Neutrophil (primary cell): ENCODE measurements at regions not wholly inside any gene's neighbourhood (a gene's known extent, or its start where the extent isn't known, plus 50 kb on each side); places are given as distances from the start of the nearest gene placed in this dataset.

ENCODE experiments used
- H3K27ac ChIP-seq: fragments of 200-600 bp; sonication (generic); 2 replicates; pipeline ENCODE4 v1.5.1; 2016; ENCODE audit warnings: mild to moderate bottlenecking, moderate library complexity
- H3K27me3 ChIP-seq: fragments of 200-600 bp; sonication (generic); 2 replicates; pipeline ENCODE4 v1.6.0; 2016; ENCODE audit warnings: mild to moderate bottlenecking
- H3K36me3 ChIP-seq: fragments of 200-600 bp; sonication (generic); 2 replicates; pipeline ENCODE4 v1.5.1; 2017
- H3K4me1 ChIP-seq, 2 experiments: fragments of 200-600 bp in 1 of 2; sonication (generic) in 1 of 2; 1 replicate in 1 of 2; 2 replicates in 1 of 2; pipeline versions ENCODE4 v1.5.1 to v1.6.1; 2013 to 2016; ENCODE audit warnings: low read depth in 1 of 2, low read length in 1 of 2, mild to moderate bottlenecking in 1 of 2, moderate library complexity in 1 of 2; ENCODE audit not compliant: control insufficient read depth in 1 of 2, insufficient read depth in 1 of 2
- H3K4me3 ChIP-seq, 2 experiments: fragments of 200-600 bp in 1 of 2; sonication (generic) in 1 of 2; 1 replicate in 1 of 2; 2 replicates in 1 of 2; pipeline ENCODE4 v1.5.1; 2013 to 2016; ENCODE audit warnings: low read depth in 1 of 2, low read length in 1 of 2, mild to moderate bottlenecking in 1 of 2, moderate library complexity in 1 of 2
- H3K9me3 ChIP-seq: fragments of 200-600 bp; sonication (generic); 2 replicates; pipeline ENCODE4 v1.5.1; 2016
- TF ChIP-seq, protein P1 (sequence below): fragments of 200-600 bp; sonication (generic); IDR thresholded peaks from 2 replicates; pipeline ENCODE4 v1.5.1; 2016; ENCODE audit warnings: antibody characterized with exemption

DNA sequence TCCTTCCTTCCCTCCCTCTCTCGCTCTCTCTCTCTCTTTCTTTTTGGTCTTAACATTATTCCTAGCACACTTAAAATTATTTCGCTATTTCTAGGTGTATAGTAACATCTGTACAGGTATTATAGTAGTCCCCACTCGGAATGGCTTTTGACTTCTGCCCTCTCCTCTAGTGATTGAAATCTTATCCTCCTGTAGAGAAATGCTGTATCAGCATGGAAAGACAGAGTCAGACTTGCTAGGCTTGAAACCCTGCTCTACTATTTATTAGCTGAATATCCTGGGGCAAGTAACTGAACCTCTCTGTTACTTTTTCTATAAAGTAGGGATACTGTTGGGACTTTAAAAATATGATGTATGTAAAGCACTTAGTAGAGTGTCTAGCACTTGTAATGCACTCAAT is 681.9 kb upstream of the C9orf72 start:
- Histone ChIP-seq H3K4me3 (no peak overlapping the region), H3K27me3 (no peaks in the 10 kb centered on the region), H3K9me3 (no peaks in the 10 kb centered on the region), H3K27ac (no peak overlapping the region), H3K36me3 (no peaks in the 10 kb centered on the region), H3K4me1 (no peaks in the 10 kb centered on the region)
- TF ChIP-seq, protein P1, sequence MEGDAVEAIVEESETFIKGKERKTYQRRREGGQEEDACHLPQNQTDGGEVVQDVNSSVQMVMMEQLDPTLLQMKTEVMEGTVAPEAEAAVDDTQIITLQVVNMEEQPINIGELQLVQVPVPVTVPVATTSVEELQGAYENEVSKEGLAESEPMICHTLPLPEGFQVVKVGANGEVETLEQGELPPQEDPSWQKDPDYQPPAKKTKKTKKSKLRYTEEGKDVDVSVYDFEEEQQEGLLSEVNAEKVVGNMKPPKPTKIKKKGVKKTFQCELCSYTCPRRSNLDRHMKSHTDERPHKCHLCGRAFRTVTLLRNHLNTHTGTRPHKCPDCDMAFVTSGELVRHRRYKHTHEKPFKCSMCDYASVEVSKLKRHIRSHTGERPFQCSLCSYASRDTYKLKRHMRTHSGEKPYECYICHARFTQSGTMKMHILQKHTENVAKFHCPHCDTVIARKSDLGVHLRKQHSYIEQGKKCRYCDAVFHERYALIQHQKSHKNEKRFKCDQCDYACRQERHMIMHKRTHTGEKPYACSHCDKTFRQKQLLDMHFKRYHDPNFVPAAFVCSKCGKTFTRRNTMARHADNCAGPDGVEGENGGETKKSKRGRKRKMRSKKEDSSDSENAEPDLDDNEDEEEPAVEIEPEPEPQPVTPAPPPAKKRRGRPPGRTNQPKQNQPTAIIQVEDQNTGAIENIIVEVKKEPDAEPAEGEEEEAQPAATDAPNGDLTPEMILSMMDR: no peak

DNA sequence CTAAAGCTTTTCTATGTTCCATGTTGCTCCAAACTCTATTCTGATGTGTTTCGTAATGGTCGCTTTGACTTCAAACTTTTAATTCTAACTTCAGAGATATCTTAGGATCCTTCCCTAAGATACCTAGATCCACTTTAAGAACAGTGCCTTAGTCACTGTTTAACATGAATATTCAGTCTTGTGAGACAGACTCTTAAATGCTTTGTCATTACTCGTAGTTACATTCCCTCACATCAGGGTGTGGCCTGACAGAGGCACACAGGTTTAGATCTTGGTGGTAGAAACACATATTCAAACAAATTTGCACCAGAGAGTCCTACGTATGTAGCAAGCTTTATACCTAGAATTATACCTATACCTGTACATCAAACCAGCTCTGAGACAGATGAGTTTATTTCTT is 687.0 kb upstream of the C9orf72 start:
- TF ChIP-seq, protein P1: no peak
- Histone ChIP-seq H3K4me3 (no peak overlapping the region), H3K36me3 (no peaks in the 10 kb centered on the region), H3K27ac (no peak overlapping the region), H3K27me3 (no peaks in the 10 kb centered on the region), H3K4me1 (no peaks in the 10 kb centered on the region), H3K9me3 (no peaks in the 10 kb centered on the region)

DNA sequence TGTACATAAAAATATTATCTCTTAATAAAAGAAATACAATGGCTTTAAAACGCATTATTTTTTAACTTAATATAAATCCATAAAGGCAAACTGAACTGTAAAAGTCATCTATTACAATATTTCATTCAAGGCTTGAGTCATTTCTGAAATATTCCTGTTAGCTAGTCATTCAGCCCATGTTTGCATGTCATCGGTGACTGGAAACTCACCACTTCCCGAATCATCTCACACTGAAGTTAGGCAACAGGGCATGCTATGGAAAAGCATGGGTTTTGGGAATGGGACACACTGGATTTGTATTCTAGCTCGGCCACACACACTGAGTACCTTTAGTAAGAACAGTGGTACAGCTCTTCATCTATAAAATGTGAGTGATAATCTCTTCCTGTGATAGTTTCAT is 691.1 kb upstream of the C9orf72 start:
- Histone ChIP-seq H3K9me3 (no peaks in the 10 kb centered on the region), H3K4me3 (no peak overlapping the region), H3K4me1 (no peaks in the 10 kb centered on the region), H3K27ac (no peak overlapping the region), H3K27me3 (no peaks in the 10 kb centered on the region), H3K36me3 (no peaks in the 10 kb centered on the region)
- TF ChIP-seq, protein P1: no peak

DNA sequence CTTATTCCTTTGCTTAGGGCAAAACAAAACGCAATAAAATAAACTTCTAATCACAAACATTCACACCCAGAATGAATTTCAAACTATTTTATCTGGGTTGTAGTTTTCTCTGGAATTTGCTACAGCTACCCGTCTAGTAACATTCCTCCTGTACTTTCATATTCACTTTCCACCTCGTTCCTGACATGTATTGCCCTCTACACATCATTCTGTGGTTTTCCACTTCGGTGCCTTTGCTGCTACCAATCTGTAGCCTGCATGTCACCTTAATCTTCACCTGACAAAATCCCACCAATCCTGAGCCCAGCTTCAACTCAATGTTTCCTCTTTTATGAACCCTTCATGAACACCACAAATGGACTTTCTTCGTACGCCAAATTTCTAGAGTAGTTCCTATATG is 694.1 kb upstream of the C9orf72 start:
- H3K9me3 ChIP-seq: no peaks in the 10 kb centered on the region
- H3K4me3 ChIP-seq: no peak overlapping the region

DNA sequence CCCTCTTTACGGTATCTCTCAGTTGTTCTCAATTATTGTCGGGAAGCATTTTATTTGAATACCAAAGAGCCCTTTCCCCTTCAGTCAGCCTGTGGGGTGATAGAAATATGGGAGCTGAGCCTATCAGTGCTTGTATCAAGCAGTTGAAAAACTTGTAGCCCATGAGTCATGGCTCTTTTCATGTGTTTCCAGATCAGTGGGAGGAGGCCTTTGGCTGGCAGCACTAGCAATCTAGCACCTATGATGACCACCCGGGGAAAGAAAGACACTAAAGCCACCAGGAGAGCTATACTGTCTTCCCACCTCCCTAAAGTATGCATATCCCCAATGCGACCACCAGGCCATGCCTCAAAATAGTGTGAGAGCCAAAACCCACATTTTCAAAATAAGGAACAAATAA is 696.9 kb upstream of the C9orf72 start:
- Histone ChIP-seq H3K27me3 (no peaks in the 10 kb centered on the region), H3K4me3 (no peak overlapping the region), H3K4me1 (no peaks in the 10 kb centered on the region), H3K27ac (no peak overlapping the region), H3K36me3 (no peaks in the 10 kb centered on the region), H3K9me3 (no peaks in the 10 kb centered on the region)
- TF ChIP-seq, protein P1: no peak

More for the DNA sequence above, 694.1 kb upstream of the C9orf72 start:
- Histone ChIP-seq H3K36me3 (no peaks in the 10 kb centered on the region), H3K27me3 (no peaks in the 10 kb centered on the region), H3K27ac (no peak overlapping the region), H3K4me1 (no peaks in the 10 kb centered on the region)
- TF ChIP-seq, protein P1: no peak

DNA sequence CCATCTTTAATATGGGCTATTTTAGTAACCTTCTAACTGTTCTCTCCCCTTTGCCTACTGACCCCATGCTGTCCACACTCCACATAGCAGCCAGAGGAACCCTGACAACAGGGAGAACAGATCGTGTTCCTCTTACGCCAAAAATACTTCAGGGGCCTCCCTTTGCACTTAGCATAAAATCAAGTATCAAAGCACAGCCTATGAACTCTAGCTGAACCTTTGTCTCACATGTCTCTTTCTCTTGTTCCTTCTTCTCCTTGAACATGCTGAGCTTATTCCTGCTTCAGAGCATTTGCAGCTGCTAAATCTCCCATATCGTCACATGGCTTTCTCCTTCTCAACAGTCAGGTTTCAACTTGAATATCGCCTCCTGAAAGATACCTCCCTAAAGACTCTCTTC is 698.8 kb upstream of the C9orf72 start:
- Histone ChIP-seq H3K4me1 (no peaks in the 10 kb centered on the region), H3K27ac (no peak overlapping the region)

More for the DNA sequence above, 698.8 kb upstream of the C9orf72 start:
- H3K9me3 ChIP-seq: no peaks in the 10 kb centered on the region
- no peak overlapping the region for H3K4me3 ChIP-seq
- H3K36me3 ChIP-seq: no peaks in the 10 kb centered on the region
- TF ChIP-seq, protein P1: no peak
- no peaks in the 10 kb centered on the region for H3K27me3 ChIP-seq
